Nucleus accumbens (tissue), 56 donors: ENCODE measurements at regions not wholly inside any gene's neighbourhood (a gene's known extent, or its start where the extent isn't known, plus 50 kb on each side); places are given as distances from the start of the nearest gene placed in this dataset.

ENCODE experiments used
- DNase-seq, 56 donors: peaks; one replicate each; lab custom pipeline; 2025; lab: John Stamatoyannopoulos, UW

DNA sequence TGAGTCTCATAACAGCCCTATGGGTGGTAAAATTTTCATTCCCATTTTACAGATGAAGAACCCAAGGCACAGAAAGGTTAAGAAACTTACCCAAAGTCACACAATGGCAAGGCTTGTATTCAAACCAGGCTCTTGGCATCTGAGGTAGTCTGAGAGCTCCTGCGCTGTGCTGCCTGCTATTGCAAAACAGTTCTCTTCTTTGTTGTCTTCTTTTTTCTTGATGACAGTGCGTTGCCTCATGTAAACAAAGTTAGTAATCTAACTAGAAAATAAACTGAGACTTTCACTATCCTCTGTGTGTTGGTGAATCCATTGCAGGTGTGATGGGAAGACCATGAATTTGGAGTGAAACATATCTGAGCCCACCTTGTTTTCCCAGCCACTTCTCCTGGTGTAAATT is 240.8 kb downstream of the PTEN start:
- no peak for DNase-seq

GRCh38 chr10:88106366-88106765 is 242.9 kb downstream of the PTEN start:
- DNase-seq = no peak

DNA sequence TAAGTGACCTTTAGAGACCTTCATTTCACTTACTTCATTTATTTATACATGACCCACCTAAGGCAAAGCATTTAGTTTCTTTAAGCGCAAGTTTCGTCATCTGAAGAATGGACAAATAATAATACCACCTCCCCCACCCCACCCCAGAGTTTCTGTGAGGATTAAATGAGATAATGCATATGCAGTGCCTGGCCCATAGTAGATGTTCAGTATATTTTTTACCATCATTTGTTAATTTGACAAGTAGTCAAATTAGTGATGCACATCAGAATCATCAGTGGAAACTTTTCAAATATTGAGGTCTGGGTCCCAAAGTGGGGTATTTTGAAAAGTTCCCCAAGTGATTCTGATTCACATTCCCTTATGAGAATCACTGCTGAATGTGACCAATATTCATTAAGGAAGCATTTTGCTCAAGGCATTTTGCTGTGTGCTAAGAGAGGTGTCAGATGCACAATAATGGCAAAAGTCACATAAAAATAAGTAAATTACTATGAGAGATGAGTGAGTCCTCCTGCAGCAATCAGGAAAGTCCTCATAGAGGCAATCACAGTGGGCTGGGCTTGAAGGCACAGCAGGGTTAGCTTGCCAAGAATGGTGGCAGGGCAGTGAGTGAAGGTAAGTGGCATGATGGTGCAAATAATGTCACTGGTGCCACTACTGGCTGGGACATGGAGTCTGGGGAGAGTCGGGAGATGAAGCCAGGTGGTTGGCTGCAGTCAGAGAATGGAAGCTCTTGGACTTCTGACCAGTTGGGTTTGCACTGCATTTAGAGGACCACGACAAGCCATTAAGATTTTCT is 244.1 kb downstream of the PTEN start:
- DNase-seq = no peak

GRCh38 chr10:88108115-88108610 is 244.7 kb downstream of the PTEN start:
- DNase-seq = peak in 3 of 56 donors; percentile 8 to 20 (median 15)

DNA sequence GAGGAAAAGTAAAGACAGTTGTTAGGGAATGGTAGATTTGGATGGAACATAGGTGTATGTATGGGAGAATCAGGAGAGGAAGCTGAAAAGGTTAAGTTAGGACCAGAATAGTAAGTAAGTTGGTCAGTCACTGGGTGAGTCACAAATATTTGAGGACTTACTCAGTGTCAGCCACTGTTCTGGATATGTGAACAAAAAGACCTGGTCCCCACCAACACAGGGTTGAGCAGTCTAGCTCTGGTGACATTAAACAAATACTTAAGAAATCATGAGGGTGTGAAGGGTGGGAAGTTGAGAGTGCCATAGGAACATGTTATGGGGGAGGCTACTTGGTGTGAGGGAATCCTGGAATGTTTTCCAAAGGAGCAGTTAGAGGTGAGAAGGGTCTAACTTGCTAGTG is 246.9 kb downstream of the PTEN start:
- DNase-seq = no peak

DNA sequence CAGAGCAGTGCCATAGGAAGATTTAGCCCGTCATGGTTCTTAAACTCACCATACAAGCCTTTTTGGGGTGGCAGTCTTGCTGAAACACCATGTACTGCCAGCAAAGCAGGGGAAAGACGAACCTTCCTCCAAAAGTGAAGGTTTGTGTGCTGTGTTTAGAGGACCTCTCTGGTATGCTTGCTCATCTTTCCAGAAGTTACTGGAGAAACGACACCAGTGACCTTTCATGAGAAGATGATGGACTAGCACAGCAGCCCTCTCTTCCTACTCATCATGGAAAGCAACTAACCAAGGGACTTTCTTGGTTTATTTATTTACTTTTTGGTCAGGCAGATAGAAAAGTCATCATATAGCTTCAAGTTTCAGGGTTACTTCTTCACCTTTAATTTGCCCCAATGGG is 247.4 kb downstream of the PTEN start:
- no peak for DNase-seq

GRCh38 chr10:88111294-88111693 is 247.9 kb downstream of the PTEN start:
- DNase-seq = no peak

DNA sequence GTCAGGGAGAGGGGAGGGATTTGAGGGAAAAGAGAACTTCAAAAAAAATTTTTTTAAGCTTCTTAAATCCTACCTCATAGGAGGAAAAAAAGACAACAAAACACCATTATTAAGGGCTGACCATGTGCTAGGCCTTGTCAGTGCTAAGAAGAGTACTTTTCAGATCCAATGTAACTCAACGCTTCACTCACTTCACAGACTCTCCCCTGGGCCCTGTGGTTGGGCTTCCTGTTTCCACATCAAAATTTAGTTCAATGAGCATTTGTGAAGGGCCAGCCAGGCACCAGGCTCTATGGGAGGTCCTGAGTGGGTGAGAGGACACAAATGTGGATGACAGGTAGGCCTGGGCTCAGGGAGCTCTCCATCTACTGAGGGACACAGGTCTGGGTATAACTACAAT is 249.8 kb downstream of the PTEN start:
- no peak for DNase-seq

DNA sequence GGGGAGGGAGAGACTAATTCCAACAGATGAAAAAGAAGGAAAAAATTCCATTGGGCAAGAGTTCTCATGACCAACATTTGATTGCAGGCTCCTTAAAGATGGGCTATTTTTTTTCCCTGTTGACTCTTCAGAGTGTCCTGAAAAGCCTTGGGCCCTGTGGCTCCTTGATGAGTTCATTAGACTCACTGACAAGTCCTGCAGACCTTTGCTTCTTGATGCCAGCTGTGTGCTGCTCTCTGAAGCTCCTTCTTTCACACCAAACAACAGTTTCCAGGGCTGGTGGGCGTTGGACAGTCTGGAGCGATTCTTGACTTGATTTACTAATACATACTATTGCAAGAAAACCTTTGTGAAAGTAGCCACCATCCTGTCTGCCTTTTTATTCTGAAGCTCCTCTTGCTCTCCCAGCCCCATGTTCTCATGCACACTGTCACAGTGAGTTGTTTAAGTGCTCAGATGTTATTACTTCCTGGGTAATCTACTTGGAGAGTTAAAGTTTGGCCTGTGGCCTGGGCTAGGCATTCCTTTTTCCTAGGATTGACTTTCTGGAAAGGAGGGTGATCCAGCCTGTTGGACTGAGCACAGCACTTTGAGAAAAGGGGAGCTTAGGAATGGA is 250.3 kb downstream of the PTEN start:
- no peak for DNase-seq

DNA sequence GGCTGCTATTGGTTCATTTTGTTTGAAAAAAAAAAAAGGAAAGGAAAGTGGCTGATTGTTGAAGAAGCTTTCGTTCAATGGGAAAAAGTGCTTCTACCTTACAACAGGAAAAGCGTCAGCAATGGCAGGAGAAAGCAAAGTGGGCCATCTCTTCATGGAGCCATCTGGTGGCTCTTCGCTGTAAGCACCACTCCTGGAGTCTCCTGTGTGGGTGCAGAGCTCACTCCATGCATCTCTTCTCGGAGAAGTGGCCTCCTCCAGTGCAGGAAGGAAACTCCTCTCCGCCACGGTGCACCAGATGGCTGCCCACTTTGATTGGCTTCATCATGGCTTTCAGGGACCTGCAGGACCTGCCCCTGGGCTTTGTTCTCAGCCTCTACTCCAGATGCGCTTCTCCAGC is 250.9 kb downstream of the PTEN start:
- peak in 3 of 56 donors; percentile 2 to 6 (median 6) for DNase-seq

GRCh38 chr10:88115407-88115806 is 252.0 kb downstream of the PTEN start:
- no peak for DNase-seq

DNA sequence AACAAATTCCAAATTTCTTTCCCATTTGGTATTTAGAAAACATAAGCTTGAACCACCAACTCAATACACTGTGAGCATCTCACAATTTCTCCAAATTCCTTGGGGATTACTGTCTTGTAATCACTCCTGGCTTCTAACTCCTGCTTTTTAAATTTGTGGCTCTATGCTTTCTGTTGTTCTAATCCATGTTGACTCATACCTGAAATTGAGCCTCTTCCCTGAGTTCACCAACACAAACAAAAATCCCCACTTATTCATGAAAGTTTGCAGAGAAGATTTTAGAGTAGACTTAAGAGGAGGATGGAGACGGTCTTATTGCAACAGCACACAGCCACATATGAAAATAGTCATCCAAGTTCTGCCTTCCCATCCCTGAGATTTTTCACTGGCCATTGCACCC is 252.5 kb downstream of the PTEN start:
- DNase-seq = no peak

DNA sequence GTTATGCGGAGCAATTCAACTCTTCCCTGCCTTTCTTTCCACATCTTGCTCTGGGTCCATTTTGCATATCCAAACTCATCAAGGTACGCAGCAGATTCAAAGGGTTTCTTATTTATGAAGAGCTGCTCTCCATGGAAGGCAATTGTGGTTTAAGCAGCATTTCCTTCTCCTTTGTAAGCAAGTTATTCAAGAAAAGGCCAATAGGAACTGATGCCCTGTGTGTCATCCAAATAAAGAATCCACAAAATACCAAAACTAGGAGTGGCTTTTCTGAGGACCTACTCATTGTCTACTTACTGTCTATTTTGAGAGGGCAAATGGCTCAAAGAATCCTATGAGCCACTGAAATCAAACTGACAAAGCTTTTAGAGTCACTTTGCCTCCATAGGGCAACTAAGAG is 253.1 kb downstream of the PTEN start:
- DNase-seq = no peak

GRCh38 chr10:88116971-88117626 is 253.7 kb downstream of the PTEN start:
- peak in 3 of 56 donors; percentile 6 to 15 (median 12) for DNase-seq

DNA sequence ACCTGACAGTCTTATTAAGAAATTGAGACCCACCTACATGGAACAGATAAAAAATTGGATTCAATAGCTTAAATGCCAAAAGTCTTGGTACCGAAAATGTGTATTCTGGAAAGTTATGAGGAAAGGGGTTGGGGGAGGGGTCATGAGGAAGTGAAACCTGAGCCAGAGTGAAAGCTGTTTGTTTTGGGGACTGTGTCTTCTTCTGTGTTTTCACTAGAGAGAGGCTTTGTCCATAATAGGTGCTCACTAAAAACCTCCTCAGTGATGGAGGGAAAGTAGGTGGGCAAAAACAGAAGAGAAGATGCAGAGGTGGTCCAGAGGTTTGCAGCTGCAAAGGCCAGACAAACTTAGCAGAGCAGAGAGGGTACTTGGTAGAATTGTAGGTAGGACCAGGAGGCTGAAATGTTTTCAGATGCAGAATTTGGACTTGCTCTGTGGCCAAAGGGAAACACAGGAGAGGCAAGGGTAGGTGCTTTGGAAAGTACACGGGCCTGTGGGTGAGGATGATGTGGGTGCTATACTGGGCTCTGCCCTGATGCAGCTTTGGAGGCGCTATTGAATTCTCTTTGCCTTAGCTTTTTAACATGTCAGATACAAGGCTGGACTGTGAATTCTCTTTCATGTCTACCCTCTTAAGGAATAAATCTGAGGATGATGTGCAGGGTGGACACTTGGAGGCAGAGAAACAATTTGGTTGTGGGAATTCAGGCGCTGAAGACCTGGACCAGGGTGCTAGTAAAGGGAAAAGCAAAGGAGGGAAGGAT is 254.6 kb downstream of the PTEN start:
- no peak for DNase-seq

- DNase-seq = no peak
Measured at GRCh38 chr10:88118729-88119128, 255.3 kb downstream of the PTEN start.

- no peak for DNase-seq
Measured at GRCh38 chr10:88119160-88119559, 255.7 kb downstream of the PTEN start.

- DNase-seq = no peak
Measured at GRCh38 chr10:88120075-88120474, 256.6 kb downstream of the PTEN start.

- DNase-seq = no peak
Measured at GRCh38 chr10:88120599-88121333, 257.3 kb downstream of the PTEN start.

DNA sequence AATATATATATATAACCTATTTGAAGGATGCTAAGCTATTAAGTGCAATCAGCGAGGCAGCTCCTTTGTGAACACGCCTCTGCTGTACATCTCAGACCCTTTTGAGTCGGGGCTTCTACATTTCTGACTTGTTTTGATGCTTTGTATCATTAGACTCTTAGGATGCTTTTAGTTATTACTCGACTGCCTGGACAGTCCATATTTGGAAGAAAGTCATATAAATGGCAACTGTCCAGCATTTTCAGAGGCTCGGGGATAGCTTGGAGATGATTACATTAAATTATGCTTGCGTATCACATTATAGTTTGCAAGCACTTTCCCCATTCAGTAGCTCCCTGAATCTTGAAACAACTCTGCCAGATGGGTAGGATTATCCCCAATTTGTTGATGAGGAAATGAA is 257.9 kb downstream of the PTEN start:
- no peak for DNase-seq
